SU-DHL-6 (cell line): ENCODE measurements at regions not wholly inside any gene's neighbourhood (a gene's known extent, or its start where the extent isn't known, plus 50 kb on each side); places are given as distances from the start of the nearest gene placed in this dataset.

Experiments used
- H2AFZ ChIP-seq: fragments of 200-600 bp; sonication (generic); 2 replicates; pipeline ENCODE4 v1.6.1; 2014; ENCODE audit warnings: low read depth, mild to moderate bottlenecking, moderate library complexity, mixed read lengths, antibody characterized with exemption, low read length; ENCODE audit not compliant: severe bottlenecking
- H3F3A ChIP-seq: fragments of 200-600 bp; shearing (Covaris generic); 2 replicates; pipeline ENCODE4 v1.6.0; 2016; ENCODE audit warnings: antibody characterized with exemption, mild to moderate bottlenecking; ENCODE audit not compliant: insufficient read depth
- H3K27ac ChIP-seq: fragments of 200-600 bp; sonication (generic); 2 replicates; pipeline ENCODE4 v1.5.1; 2016; ENCODE audit warnings: low read depth, mild to moderate bottlenecking, low read length, moderate library complexity, mixed read lengths
- H3K27me3 ChIP-seq: fragments of 200-600 bp; sonication (generic), shearing (Covaris generic); 2 replicates; pipeline ENCODE4 v1.6.0; 2014; ENCODE audit warnings: mild to moderate bottlenecking, low read length
- H3K36me3 ChIP-seq: fragments of 200-600 bp; sonication (generic); 2 replicates; pipeline ENCODE4 v1.6.1; 2014; ENCODE audit warnings: mild to moderate bottlenecking, low read length, mixed read lengths
- H3K4me2 ChIP-seq: fragments of 300-600, 200-600 bp; shearing (Covaris generic), sonication (generic); 2 replicates; pipeline ENCODE4 v1.6.0; 2014; ENCODE audit warnings: low read length, low read depth, mild to moderate bottlenecking; ENCODE audit not compliant: poor library complexity, severe bottlenecking
- H3K4me3 ChIP-seq: fragments of 200-600 bp; sonication (generic); 2 replicates; pipeline ENCODE4 v1.5.1; 2014; ENCODE audit warnings: antibody characterized with exemption, low read length, mild to moderate bottlenecking, mixed read lengths; ENCODE audit not compliant: insufficient read depth, poor library complexity, severe bottlenecking
- H3K79me2 ChIP-seq: fragments of 200-600 bp; sonication (generic); 2 replicates; pipeline ENCODE4 v1.6.1; 2014; ENCODE audit warnings: mild to moderate bottlenecking, low read length, moderate library complexity; ENCODE audit not compliant: insufficient read depth
- H3K9ac ChIP-seq: fragments of 200-600 bp; sonication (generic); 2 replicates; pipeline ENCODE4 v1.7.0; 2014; ENCODE audit warnings: mild to moderate bottlenecking, low read length
- H3K9me2 ChIP-seq: fragments of 200-600 bp; sonication (generic); replicated peaks from 2 replicates; pipeline ENCODE4 v1.6.1; 2014; ENCODE audit warnings: low read length; ENCODE audit not compliant: insufficient read depth
- H3K9me3 ChIP-seq: fragments of 200-600 bp; sonication (generic); 2 replicates; pipeline ENCODE4 v1.6.1; 2014; ENCODE audit warnings: low read length, mixed read lengths; ENCODE audit not compliant: insufficient read depth
- H4K20me1 ChIP-seq: fragments of 200-600 bp; sonication (generic); 2 replicates; pipeline ENCODE4 v1.6.1; 2014; ENCODE audit warnings: low read depth, mild to moderate bottlenecking, antibody characterized with exemption, low read length, moderate library complexity, mixed read lengths
- CTCF ChIP-seq: fragments of 200-600 bp; sonication (generic); IDR thresholded peaks from one replicate; pipeline ENCODE4 v1.5.1; 2017; ENCODE audit warnings: antibody characterized with exemption, mild to moderate bottlenecking, low read length, moderate library complexity; ENCODE audit not compliant: insufficient read depth, poor library complexity, severe bottlenecking
- EZH2phosphoT487 ChIP-seq: fragments of 200-600 bp; sonication (generic), shearing (Covaris generic); conservative IDR thresholded peaks from 2 replicates; pipeline ENCODE4 v1.6.1; 2018; ENCODE audit warnings: mild to moderate bottlenecking, antibody characterized with exemption, low read length, moderate library complexity, mixed read lengths

- Histone ChIP-seq H3K36me3 (no peaks in the 10 kb centered on the region), H3K9me2 (no peaks in the 10 kb centered on the region), H3K4me3 (no peak overlapping the region), H3K4me2 (no peak overlapping the region), H3K9me3 (no peaks in the 10 kb centered on the region), H3K9ac (no peak overlapping the region), H3K27ac (no peak overlapping the region), H3K79me2 (no peaks in the 10 kb centered on the region), H2AFZ (no peak overlapping the region), H3F3A (no peaks in the 10 kb centered on the region), H3K27me3 (no peaks in the 10 kb centered on the region), H4K20me1 (no peaks in the 10 kb centered on the region)
- TF ChIP-seq EZH2phosphoT487 (no peak), CTCF (no peak)
Observed at GRCh38 chr5:13516195-13516594, 428.3 kb downstream of the DNAH5 start.

GRCh38 chr5:13511442-13511841 lies 433.0 kb downstream of the DNAH5 start:
- Histone ChIP-seq H4K20me1 (no peaks in the 10 kb centered on the region), H3K9me2 (no peaks in the 10 kb centered on the region), H3K79me2 (no peaks in the 10 kb centered on the region), H3K27me3 (no peaks in the 10 kb centered on the region), H3K9ac (no peak overlapping the region), H3K36me3 (no peaks in the 10 kb centered on the region), H3K4me3 (no peak overlapping the region), H3F3A (no peaks in the 10 kb centered on the region), H3K9me3 (no peaks in the 10 kb centered on the region), H3K27ac (no peak overlapping the region), H3K4me2 (no peak overlapping the region), H2AFZ (no peak overlapping the region)
- TF ChIP-seq EZH2phosphoT487: no peak
- TF ChIP-seq CTCF: no peak

GRCh38 chr5:13510616-13511015 lies 433.9 kb downstream of the DNAH5 start:
- no peak overlapping the region for H3K27ac ChIP-seq
- H2AFZ ChIP-seq: no peak overlapping the region
- no peaks in the 10 kb centered on the region for H3K9me2 ChIP-seq
- H3K27me3 ChIP-seq: no peaks in the 10 kb centered on the region
- no peaks in the 10 kb centered on the region for H3K79me2 ChIP-seq
- H3K9me3 ChIP-seq: no peaks in the 10 kb centered on the region
- TF ChIP-seq EZH2phosphoT487 (no peak), CTCF (no peak)
- no peak overlapping the region for H3K4me2 ChIP-seq
- H4K20me1 ChIP-seq: no peaks in the 10 kb centered on the region
- H3K4me3 ChIP-seq: no peak overlapping the region
- no peak overlapping the region for H3K9ac ChIP-seq
- no peaks in the 10 kb centered on the region for H3K36me3 ChIP-seq
- H3F3A ChIP-seq: no peaks in the 10 kb centered on the region
